ENCODE measurements at regions not wholly inside any gene's neighbourhood (a gene's known extent, or its start where the extent isn't known, plus 50 kb on each side); places are given as distances from the start of the nearest gene placed in this dataset.

DNA sequence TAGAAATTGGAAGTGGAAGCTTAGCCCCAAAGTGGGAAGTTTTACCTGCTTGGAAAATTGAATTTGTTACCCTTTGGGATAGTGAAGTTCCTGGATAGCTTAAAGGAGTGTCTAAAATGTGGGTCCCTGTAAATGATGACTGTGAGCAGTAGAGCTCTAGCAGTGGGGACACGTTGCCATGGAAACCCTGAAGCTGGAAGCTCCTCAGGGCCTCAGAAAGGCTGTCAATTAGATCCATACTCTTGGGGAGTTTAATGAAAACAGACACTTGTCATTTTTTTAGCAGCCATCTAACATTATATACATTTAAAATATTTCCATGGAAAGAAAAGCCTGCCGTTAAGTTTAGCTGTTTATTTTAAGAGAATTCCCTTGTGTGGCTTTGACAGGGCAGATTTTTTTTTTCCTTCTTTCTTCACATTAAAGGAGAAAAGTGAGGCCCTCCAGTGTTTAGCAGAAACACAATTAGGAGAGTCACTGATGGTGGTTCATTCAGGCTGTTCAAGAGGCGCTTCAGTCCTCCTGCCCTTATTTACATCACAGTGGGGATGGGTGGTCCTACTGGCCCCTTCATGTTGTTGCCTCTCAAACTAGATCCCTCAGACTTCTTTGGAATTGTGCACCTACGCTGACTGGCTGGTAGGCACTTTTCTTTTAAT is 518.4 kb downstream of the CCSER2 start:
- TF ChIP-seq EZH2 (IDR thresholded peaks at IDR 0.05; ENCODE audit: borderline replicate concordance) (no peak), CTCF (IDR thresholded peaks at IDR 0.05; ENCODE audit: poor library complexity) (no peak)
